Chondrocyte (in vitro differentiated cells): ENCODE measurements at regions not wholly inside any gene's neighbourhood (a gene's known extent, or its start where the extent isn't known, plus 50 kb on each side); places are given as distances from the start of the nearest gene placed in this dataset.
"Not testable (repeated sequence)": the region's sequence is repeated elsewhere in the genome, so short reads cannot be mapped to it uniquely, and the experiment has no call there.

Experiments
- DNase-seq: peaks from one replicate; pipeline ENCODE4 v3.0.0; 2021; ENCODE audit warnings: mixed read lengths, low spot score
- H3K27ac Mint-ChIP-seq: one replicate; pipeline ENCODE4 v1.8.0; 2021; ENCODE audit warnings: mild to moderate bottlenecking, moderate library complexity, mixed read lengths; ENCODE audit not compliant: unreplicated experiment
- H3K27me3 Mint-ChIP-seq: 2 replicates; pipeline ENCODE4 v1.8.0; 2021; ENCODE audit warnings: low read depth, mixed read lengths
- H3K36me3 Mint-ChIP-seq: 2 replicates; pipeline ENCODE4 v1.8.0; 2021; ENCODE audit warnings: low read depth, mixed read lengths
- H3K4me1 Mint-ChIP-seq: 2 replicates; pipeline ENCODE4 v1.8.0; 2021; ENCODE audit warnings: low read depth, mild to moderate bottlenecking, mixed read lengths
- H3K4me3 Mint-ChIP-seq: one replicate; pipeline ENCODE4 v1.8.0; 2021; ENCODE audit warnings: mild to moderate bottlenecking, moderate library complexity, mixed read lengths; ENCODE audit not compliant: unreplicated experiment
- H3K9me3 Mint-ChIP-seq: 2 replicates; pipeline ENCODE4 v1.8.0; 2021; ENCODE audit warnings: low read depth, mixed read lengths
- CTCF ChIP-seq: fragments of 200-600 bp; sonication (generic); IDR thresholded peaks from 2 replicates; pipeline ENCODE4 v1.5.0; 2021; ENCODE audit warnings: antibody characterized with exemption, mild to moderate bottlenecking, moderate library complexity

GRCh38 chr1:81183553-81183952 lies 617.2 kb upstream of the ADGRL2 start:
- H3K27me3 Mint-ChIP-seq: no peaks in the 10 kb centered on the region
- H3K9me3 Mint-ChIP-seq: peaks cover 15% of the 10 kb centered on the region
- peaks cover 2% of the 10 kb centered on the region for H3K4me1 Mint-ChIP-seq
- no peak for TF ChIP-seq CTCF
- no peak for DNase-seq
- H3K36me3 Mint-ChIP-seq: peaks cover 2% of the 10 kb centered on the region
- H3K27ac Mint-ChIP-seq: no peak overlapping the region
- H3K4me3 Mint-ChIP-seq: no peak overlapping the region

GRCh38 chr1:81183051-81183450 lies 617.7 kb upstream of the ADGRL2 start:
- no peak for DNase-seq
- Mint-ChIP-seq H3K36me3 (peaks cover 2% of the 10 kb centered on the region), H3K4me1 (peaks cover 2% of the 10 kb centered on the region), H3K27me3 (no peaks in the 10 kb centered on the region), H3K4me3 (no peak overlapping the region), H3K27ac (no peak overlapping the region), H3K9me3 (peaks cover 15% of the 10 kb centered on the region)
- no peak for TF ChIP-seq CTCF

- H3K27ac Mint-ChIP-seq: no peak overlapping the region
- TF ChIP-seq CTCF: no peak
- H3K27me3 Mint-ChIP-seq: no peaks in the 10 kb centered on the region
- no peak for DNase-seq
- peaks cover 17% of the 10 kb centered on the region for H3K9me3 Mint-ChIP-seq
- H3K4me3 Mint-ChIP-seq: no peak overlapping the region
- peaks cover 2% of the 10 kb centered on the region for H3K4me1 Mint-ChIP-seq
- H3K36me3 Mint-ChIP-seq: peaks cover 2% of the 10 kb centered on the region
Observed at GRCh38 chr1:81179242-81179641, 621.5 kb upstream of the ADGRL2 start.

GRCh38 chr1:81178431-81179093 lies 622.2 kb upstream of the ADGRL2 start:
- not testable (repeated sequence) for H3K27ac Mint-ChIP-seq, H3K36me3 Mint-ChIP-seq
- peaks cover 18% of the 10 kb centered on the region for H3K9me3 Mint-ChIP-seq

GRCh38 chr1:81174811-81175476 lies 625.8 kb upstream of the ADGRL2 start:
- peaks cover 2% of the 10 kb centered on the region for H3K4me1 Mint-ChIP-seq
- H3K9me3 Mint-ChIP-seq: peaks cover 35% of the 10 kb centered on the region
- H3K36me3 Mint-ChIP-seq: peaks cover 5% of the 10 kb centered on the region
- H3K27me3 Mint-ChIP-seq: no peaks in the 10 kb centered on the region
- no peak overlapping the region for H3K4me3 Mint-ChIP-seq
- no peak overlapping the region for H3K27ac Mint-ChIP-seq
- TF ChIP-seq CTCF: no peak
- no peak for DNase-seq

More at GRCh38 chr1:81178431-81179093, 622.2 kb upstream of the ADGRL2 start:
- H3K4me1 Mint-ChIP-seq, H3K27me3 Mint-ChIP-seq, H3K4me3 Mint-ChIP-seq, DNase-seq: not testable (repeated sequence)

GRCh38 chr1:81174052-81174451 lies 626.7 kb upstream of the ADGRL2 start:
- H3K4me1 Mint-ChIP-seq: no peaks in the 10 kb centered on the region
- no peak overlapping the region for H3K27ac Mint-ChIP-seq
- TF ChIP-seq CTCF: no peak
- no peak overlapping the region for H3K4me3 Mint-ChIP-seq
- peaks cover 6% of the 10 kb centered on the region for H3K36me3 Mint-ChIP-seq
- DNase-seq: no peak
- H3K9me3 Mint-ChIP-seq: peaks cover 41% of the 10 kb centered on the region
- H3K27me3 Mint-ChIP-seq: no peaks in the 10 kb centered on the region
